Brain microvascular endothelial cell (primary cell): ENCODE measurements at regions not wholly inside any gene's neighbourhood (a gene's known extent, or its start where the extent isn't known, plus 50 kb on each side); places are given as distances from the start of the nearest gene placed in this dataset.

ENCODE experiments used
- DNase-seq: peaks from one replicate; pipeline ENCODE4 v3.0.0-alpha.2; 2020
- H3K27ac ChIP-seq: fragments of 250-450 bp; sonication (Bioruptor Pico); 2 replicates; pipeline ENCODE4 v1.5.1; 2020; ENCODE audit warnings: mild to moderate bottlenecking, moderate library complexity
- H3K27me3 ChIP-seq: fragments of 250-450 bp; sonication (Bioruptor Pico); replicated peaks from 2 replicates; pipeline ENCODE4 v1.5.1; 2020; ENCODE audit warnings: mild to moderate bottlenecking
- H3K36me3 ChIP-seq: fragments of 250-450 bp; sonication (Bioruptor Pico); replicated peaks from 2 replicates; pipeline ENCODE4 v1.5.1; 2020; ENCODE audit warnings: mild to moderate bottlenecking
- H3K4me3 ChIP-seq: 2 replicates; pipeline ENCODE4 v1.5.1; 2011; ENCODE audit warnings: low read depth, mild to moderate bottlenecking, control low read depth, low read length, moderate library complexity
- CTCF ChIP-seq: IDR thresholded peaks from 2 replicates; pipeline ENCODE4 v1.5.1; 2011; ENCODE audit warnings: low read depth, mild to moderate bottlenecking, moderate library complexity, low read length, control low read depth, inconsistent platforms; ENCODE audit errors: missing control alignments
- in situ Hi-C: cut with HindIII; loops from 2 replicates; pipeline ENCODE4 v1.10.0; 2017; ENCODE audit warnings: low sequenced_read_pairs, low pct_ligation_motif_present

- TF ChIP-seq CTCF = no peak
- no peak for DNase-seq
- in situ Hi-C loops = no loop called here
- Histone ChIP-seq H3K27me3 (no peaks in the 10 kb centered on the region), H3K27ac (no peak overlapping the region), H3K36me3 (no peaks in the 10 kb centered on the region), H3K4me3 (no peak overlapping the region)
These were observed 118.9 kb upstream of the THSD7A start for GRCh38 chr7:11950942-11951341.

DNA sequence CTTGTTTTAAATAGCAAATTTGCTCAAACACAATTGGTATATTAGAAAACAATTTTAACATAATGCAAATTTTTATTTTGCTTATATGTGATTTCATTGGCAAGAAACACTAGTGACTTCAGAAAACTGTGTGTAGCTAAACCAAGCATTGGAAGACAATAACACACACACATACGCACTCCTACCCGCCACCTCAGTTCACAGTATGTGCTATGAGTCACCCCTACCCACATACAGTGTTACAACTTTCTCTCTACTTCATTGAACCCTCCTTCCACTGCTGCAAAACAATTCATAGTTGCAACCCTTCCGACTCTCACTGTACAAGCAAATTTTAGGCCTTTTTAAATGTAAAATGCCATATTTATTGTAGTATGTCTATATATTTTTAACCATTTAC is 119.9 kb upstream of the THSD7A start:
- TF ChIP-seq CTCF = no peak
- H3K36me3 ChIP-seq = no peaks in the 10 kb centered on the region
- H3K27ac ChIP-seq = no peak overlapping the region
- in situ Hi-C loops = no loop called here
- DNase-seq = no peak
- H3K27me3 ChIP-seq = no peaks in the 10 kb centered on the region
- H3K4me3 ChIP-seq = no peak overlapping the region

GRCh38 chr7:11952972-11953371 is 121.0 kb upstream of the THSD7A start:
- DNase-seq = no peak
- H3K36me3 ChIP-seq = no peaks in the 10 kb centered on the region
- no peak overlapping the region for H3K27ac ChIP-seq
- no peak overlapping the region for H3K4me3 ChIP-seq
- H3K27me3 ChIP-seq = no peaks in the 10 kb centered on the region
- TF ChIP-seq CTCF = no peak
- in situ Hi-C loops = no loop called here

DNA sequence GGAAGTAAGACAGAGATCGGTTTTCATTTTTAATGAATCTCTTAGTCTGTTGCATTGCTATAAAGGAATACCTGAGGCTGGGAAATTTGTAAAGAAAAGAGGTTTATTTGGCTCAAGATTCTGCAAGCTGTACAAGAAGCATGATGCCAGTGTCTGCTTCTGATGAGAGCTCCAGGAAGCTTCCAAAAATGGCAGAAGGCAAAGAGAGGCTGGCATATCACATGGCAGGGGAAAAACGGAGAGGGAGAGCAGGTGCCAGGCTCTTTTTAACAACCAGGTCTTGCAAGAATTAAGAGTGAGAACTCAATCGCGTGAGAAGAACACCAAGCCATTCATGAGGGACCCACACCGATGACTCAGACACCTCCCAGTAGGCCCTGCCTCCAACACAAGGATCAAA is 125.0 kb upstream of the THSD7A start:
- Histone ChIP-seq H3K36me3 (no peaks in the 10 kb centered on the region), H3K27me3 (no peaks in the 10 kb centered on the region), H3K4me3 (no peak overlapping the region), H3K27ac (no peak overlapping the region)
- TF ChIP-seq CTCF = no peak
- in situ Hi-C loops = no loop called here
- no peak for DNase-seq

DNA sequence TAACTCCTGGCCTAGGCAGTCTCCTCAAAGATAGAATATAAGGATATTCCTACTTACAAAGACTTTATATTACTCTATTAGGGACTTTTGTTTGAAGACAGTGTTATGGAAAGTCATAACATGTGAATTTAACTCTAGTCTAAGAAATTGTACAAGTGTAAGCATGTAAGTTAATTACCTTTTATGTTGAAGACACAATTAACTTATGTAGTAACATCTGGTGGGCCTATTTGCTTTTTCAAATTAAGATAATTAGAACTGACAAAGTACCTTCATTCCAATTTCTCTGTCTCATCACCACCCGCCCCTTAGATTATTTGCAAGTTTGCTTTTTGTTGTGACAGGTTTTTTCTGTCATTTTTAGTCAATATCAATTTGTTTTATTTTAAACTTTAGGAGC is 126.0 kb upstream of the THSD7A start:
- Histone ChIP-seq H3K4me3 (no peak overlapping the region), H3K36me3 (no peaks in the 10 kb centered on the region), H3K27me3 (no peaks in the 10 kb centered on the region), H3K27ac (no peak overlapping the region)
- in situ Hi-C loops = no loop called here
- no peak for DNase-seq
- no peak for TF ChIP-seq CTCF

GRCh38 chr7:11959121-11959520 is 127.1 kb upstream of the THSD7A start:
- no peaks in the 10 kb centered on the region for H3K27me3 ChIP-seq
- H3K36me3 ChIP-seq = no peaks in the 10 kb centered on the region
- in situ Hi-C loops = no loop called here
- TF ChIP-seq CTCF = no peak
- H3K27ac ChIP-seq = no peak overlapping the region
- no peak for DNase-seq
- no peak overlapping the region for H3K4me3 ChIP-seq
